WERI-Rb-1 (cell line): ENCODE measurements at regions not wholly inside any gene's neighbourhood (a gene's known extent, or its start where the extent isn't known, plus 50 kb on each side); places are given as distances from the start of the nearest gene placed in this dataset.
A peak's percentile ranks its signal among the peaks of the same experiment; 100 is the strongest.

Source experiments
- DNase-seq: peaks from one replicate; pipeline ENCODE4 v3.0.0-alpha.2; 2020
- H3K27ac ChIP-seq: fragments of 250-450 bp; sonication (Bioruptor Pico); 2 replicates; pipeline ENCODE4 v1.5.1; 2020; ENCODE audit warnings: mild to moderate bottlenecking, moderate library complexity
- H3K27me3 ChIP-seq: fragments of 250-450 bp; sonication (Bioruptor Pico); 2 replicates; pipeline ENCODE4 v1.5.1; 2021; ENCODE audit warnings: mild to moderate bottlenecking, low read depth, moderate library complexity; ENCODE audit not compliant: insufficient read depth, severe bottlenecking
- H3K36me3 ChIP-seq: fragments of 250-450 bp; sonication (Bioruptor Pico); 2 replicates; pipeline ENCODE4 v1.5.1; 2020; ENCODE audit warnings: mild to moderate bottlenecking, moderate library complexity
- H3K4me3 ChIP-seq: 2 replicates; pipeline ENCODE4 v1.5.1; 2011; ENCODE audit warnings: low read depth, mild to moderate bottlenecking, control low read depth, low read length
- H3K9me3 ChIP-seq: fragments of 250-450 bp; sonication (Bioruptor Pico); 2 replicates; pipeline ENCODE4 v1.5.1; 2021; ENCODE audit warnings: mild to moderate bottlenecking, moderate library complexity; ENCODE audit not compliant: severe bottlenecking
- TF ChIP-seq, protein P1 (sequence below): IDR thresholded peaks from 2 replicates; pipeline ENCODE4 v1.5.1; 2011; ENCODE audit warnings: low read depth, mild to moderate bottlenecking, control low read depth, inconsistent platforms, low read length

DNA sequence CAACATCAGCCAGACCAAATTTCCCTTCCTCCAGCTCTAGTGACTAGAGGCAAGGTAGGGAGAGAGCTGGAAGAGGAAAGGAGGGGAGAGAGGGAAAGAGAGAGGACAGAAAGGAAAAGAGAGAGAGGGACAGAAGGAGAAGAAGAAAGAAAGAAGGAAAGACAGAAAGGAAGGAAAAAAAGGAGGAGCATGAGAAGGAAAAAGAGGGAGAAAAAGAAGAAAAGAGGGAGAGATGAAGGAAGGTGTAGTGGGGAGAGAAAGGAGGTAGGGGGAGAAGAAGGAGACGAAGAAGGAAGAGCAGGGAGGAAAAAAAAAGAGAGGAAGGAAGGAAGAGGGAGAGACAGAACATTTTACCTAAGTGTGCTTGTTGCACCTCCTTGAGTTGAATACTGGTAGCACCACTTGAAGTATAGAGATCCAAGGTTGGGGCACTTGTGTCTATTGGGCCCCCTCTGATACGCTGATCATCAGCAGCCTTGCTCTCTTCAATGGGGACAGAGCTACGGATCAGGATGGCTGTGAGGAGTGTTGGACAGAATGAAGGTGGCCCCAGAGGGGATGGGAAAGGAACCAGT is 232.5 kb downstream of the SUDS3 start:
- TF ChIP-seq, protein P1, sequence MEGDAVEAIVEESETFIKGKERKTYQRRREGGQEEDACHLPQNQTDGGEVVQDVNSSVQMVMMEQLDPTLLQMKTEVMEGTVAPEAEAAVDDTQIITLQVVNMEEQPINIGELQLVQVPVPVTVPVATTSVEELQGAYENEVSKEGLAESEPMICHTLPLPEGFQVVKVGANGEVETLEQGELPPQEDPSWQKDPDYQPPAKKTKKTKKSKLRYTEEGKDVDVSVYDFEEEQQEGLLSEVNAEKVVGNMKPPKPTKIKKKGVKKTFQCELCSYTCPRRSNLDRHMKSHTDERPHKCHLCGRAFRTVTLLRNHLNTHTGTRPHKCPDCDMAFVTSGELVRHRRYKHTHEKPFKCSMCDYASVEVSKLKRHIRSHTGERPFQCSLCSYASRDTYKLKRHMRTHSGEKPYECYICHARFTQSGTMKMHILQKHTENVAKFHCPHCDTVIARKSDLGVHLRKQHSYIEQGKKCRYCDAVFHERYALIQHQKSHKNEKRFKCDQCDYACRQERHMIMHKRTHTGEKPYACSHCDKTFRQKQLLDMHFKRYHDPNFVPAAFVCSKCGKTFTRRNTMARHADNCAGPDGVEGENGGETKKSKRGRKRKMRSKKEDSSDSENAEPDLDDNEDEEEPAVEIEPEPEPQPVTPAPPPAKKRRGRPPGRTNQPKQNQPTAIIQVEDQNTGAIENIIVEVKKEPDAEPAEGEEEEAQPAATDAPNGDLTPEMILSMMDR = peak; percentile 40
- Histone ChIP-seq H3K4me3 (no peak overlapping the region), H3K27me3 (no peaks in the 10 kb centered on the region), H3K9me3 (peaks cover 9% of the 10 kb centered on the region), H3K36me3 (no peaks in the 10 kb centered on the region), H3K27ac (no peak overlapping the region)
- DNase-seq = no peak

DNA sequence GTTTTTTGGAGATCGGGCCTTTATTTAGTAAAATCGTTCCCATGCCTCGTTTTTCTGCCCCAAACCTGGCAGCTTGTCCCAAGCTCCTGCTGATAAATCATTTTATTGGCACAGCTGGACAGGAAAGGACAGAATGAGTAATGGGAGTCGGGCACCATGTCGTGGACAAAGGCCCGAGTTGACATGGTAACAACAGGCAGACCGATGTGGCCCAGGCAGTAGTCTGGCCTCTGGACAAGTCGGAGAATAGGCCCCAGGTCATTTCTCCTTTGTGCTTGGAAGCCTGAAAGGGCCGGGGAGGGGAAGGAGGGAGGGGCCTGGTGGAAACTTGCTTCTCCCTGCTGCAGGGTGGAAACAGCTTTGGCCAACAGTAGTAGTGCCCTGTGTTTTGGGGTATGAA is 234.9 kb downstream of the SUDS3 start:
- Histone ChIP-seq H3K4me3 (no peak overlapping the region), H3K9me3 (peaks cover 11% of the 10 kb centered on the region), H3K27me3 (no peaks in the 10 kb centered on the region), H3K36me3 (no peaks in the 10 kb centered on the region), H3K27ac (no peak overlapping the region)
- TF ChIP-seq, protein P1 = no peak
- no peak for DNase-seq

DNA sequence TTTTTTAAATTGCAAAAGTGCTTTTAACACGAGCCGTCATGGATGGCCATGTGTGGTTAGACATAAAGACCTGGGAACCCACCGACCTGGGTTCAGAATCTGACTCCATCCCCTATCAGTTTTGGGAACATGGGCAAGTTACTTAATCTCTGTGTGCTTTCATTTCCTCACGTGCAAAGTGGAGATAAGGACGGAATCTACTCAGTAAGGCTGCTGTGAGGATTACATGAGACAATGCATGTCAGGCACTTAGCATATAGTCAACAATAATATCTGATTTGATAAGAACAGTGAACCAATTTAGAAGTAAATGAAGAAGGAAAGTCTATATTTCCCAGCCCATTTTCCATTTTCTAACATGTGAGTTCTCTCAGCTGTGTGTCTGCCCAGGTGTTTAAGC is 235.4 kb downstream of the SUDS3 start:
- H3K4me3 ChIP-seq = no peak overlapping the region
- TF ChIP-seq, protein P1 = no peak
- no peak for DNase-seq
- H3K27ac ChIP-seq = no peak overlapping the region
- H3K27me3 ChIP-seq = no peaks in the 10 kb centered on the region
- H3K36me3 ChIP-seq = no peaks in the 10 kb centered on the region
- H3K9me3 ChIP-seq = peaks cover 11% of the 10 kb centered on the region

DNA sequence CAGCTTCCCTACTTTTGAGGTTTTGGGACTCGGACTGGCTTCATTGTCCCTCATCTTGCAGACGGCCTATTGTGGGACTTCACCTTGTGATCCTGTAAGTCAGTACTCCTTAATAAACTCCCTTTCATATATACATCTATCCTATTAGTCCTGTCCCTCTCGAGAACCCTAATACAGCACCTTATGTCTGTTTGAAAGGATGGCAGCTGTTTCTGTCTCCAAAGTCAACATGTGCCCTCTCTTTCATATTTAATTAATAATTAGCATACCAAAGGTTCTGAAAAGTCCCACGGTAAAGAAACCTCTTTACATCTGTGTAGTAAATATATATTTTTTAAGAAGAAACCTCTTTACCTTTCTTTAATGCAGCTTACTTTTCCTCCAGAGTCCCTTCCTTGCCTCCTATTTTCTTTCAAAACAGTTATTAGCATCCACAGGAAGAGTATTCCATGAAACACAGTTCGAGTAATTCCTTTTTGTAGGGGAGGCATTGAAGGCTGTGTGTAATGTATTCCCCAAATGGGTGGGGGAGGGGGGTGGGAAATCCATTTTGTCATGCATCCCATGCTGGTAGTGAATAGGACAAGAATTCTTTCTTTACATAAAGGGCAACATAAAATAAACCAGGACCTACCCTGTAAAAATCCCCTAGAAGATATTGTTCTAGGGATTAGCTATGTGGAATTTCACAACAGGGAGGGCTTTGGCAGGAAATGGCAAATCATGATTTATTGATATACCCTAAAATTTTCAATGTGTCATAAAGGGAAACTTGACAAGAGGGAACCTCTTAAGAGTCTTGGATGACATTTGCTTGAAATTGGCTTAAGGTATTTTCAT is 241.5 kb downstream of the SUDS3 start:
- H3K4me3 ChIP-seq = no peak overlapping the region
- no peak overlapping the region for H3K27ac ChIP-seq
- no peak for DNase-seq

DNA sequence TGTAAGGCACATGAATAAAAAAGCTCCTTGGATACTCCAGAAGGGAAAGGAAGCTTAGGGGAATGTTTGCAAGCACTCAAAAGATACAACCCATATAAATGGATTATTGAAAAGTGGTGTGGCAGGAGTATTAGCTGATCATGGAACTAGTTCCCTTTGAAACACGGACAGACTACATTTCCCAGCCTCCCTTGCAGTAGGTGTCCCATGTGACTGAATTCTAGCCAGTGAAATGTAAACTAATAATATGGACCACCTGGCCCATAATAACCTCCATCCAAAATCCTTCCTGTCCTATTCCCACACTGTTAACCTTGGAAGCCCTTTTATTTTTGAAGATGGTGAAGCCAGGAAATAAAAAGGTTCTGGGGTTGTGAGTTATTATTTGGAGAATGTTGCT is 242.3 kb downstream of the SUDS3 start:
- Histone ChIP-seq H3K36me3 (no peaks in the 10 kb centered on the region), H3K9me3 (peaks cover 4% of the 10 kb centered on the region), H3K27ac (no peak overlapping the region), H3K27me3 (no peaks in the 10 kb centered on the region), H3K4me3 (no peak overlapping the region)
- DNase-seq = no peak
- TF ChIP-seq, protein P1 = no peak

More for the DNA sequence above, 241.5 kb downstream of the SUDS3 start:
- Histone ChIP-seq H3K9me3 (peaks cover 10% of the 10 kb centered on the region), H3K36me3 (no peaks in the 10 kb centered on the region), H3K27me3 (no peaks in the 10 kb centered on the region)
- TF ChIP-seq, protein P1 = no peak
